ENCODE measurements at regions not wholly inside any gene's neighbourhood (a gene's known extent, or its start where the extent isn't known, plus 50 kb on each side); places are given as distances from the start of the nearest gene placed in this dataset.
"Not testable (repeated sequence)": the region's sequence is repeated elsewhere in the genome, so short reads cannot be mapped to it uniquely, and the experiment has no call there.

DNA sequence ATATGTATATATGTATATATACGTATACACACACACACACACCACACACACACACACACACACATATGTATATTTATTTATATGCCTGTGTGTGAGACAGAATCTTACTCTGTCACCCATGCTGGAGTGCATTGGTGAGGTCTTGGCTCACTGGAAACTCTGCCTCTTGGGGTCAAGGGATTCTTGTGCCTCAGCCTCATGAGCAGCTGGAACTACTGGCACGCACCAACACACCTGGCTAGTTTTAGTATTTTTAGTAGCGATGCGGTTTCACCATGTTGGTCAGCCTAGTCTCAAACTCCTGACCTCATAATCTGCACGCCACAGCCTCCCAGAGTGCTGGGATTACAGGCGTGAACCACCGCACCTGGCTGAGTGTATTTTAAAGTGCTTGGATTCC is 85.1 kb downstream of the HSFY1 start:
- TF ChIP-seq BHLHE40 (IDR thresholded peaks at IDR 0.05; ENCODE audit: low read depth, low read length); POLR2A (IDR thresholded peaks at IDR 0.05; ENCODE audit: low read length); RAD21 (conservative IDR thresholded peaks at IDR 0.05 in 1 of 2, IDR thresholded peaks at IDR 0.05 in 1 of 2); TP53 (CRISPR knock-in tag; IDR thresholded peaks at IDR 0.05); JUN (IDR thresholded peaks at IDR 0.05): not testable (repeated sequence)
- TF ChIP-seq, protein P1, sequence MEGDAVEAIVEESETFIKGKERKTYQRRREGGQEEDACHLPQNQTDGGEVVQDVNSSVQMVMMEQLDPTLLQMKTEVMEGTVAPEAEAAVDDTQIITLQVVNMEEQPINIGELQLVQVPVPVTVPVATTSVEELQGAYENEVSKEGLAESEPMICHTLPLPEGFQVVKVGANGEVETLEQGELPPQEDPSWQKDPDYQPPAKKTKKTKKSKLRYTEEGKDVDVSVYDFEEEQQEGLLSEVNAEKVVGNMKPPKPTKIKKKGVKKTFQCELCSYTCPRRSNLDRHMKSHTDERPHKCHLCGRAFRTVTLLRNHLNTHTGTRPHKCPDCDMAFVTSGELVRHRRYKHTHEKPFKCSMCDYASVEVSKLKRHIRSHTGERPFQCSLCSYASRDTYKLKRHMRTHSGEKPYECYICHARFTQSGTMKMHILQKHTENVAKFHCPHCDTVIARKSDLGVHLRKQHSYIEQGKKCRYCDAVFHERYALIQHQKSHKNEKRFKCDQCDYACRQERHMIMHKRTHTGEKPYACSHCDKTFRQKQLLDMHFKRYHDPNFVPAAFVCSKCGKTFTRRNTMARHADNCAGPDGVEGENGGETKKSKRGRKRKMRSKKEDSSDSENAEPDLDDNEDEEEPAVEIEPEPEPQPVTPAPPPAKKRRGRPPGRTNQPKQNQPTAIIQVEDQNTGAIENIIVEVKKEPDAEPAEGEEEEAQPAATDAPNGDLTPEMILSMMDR (IDR thresholded peaks at IDR 0.05) = not testable (repeated sequence)
- TF ChIP-seq, protein P2, sequence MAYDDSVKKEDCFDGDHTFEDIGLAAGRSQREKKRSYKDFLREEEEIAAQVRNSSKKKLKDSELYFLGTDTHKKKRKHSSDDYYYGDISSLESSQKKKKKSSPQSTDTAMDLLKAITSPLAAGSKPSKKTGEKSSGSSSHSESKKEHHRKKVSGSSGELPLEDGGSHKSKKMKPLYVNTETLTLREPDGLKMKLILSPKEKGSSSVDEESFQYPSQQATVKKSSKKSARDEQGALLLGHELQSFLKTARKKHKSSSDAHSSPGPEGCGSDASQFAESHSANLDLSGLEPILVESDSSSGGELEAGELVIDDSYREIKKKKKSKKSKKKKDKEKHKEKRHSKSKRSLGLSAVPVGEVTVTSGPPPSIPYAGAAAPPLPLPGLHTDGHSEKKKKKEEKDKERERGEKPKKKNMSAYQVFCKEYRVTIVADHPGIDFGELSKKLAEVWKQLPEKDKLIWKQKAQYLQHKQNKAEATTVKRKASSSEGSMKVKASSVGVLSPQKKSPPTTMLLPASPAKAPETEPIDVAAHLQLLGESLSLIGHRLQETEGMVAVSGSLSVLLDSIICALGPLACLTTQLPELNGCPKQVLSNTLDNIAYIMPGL (CRISPR knock-in tag; IDR thresholded peaks at IDR 0.05; ENCODE audit: borderline replicate concordance) = not testable (repeated sequence)
- TF ChIP-seq, protein P3, sequence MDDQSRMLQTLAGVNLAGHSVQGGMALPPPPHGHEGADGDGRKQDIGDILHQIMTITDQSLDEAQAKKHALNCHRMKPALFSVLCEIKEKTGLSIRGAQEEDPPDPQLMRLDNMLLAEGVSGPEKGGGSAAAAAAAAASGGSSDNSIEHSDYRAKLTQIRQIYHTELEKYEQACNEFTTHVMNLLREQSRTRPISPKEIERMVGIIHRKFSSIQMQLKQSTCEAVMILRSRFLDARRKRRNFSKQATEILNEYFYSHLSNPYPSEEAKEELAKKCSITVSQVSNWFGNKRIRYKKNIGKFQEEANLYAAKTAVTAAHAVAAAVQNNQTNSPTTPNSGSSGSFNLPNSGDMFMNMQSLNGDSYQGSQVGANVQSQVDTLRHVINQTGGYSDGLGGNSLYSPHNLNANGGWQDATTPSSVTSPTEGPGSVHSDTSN (IDR thresholded peaks at IDR 0.05) = not testable (repeated sequence)
